Calu3 (cell line): ENCODE measurements at regions not wholly inside any gene's neighbourhood (a gene's known extent, or its start where the extent isn't known, plus 50 kb on each side); places are given as distances from the start of the nearest gene placed in this dataset.
"Not testable (repeated sequence)": the region's sequence is repeated elsewhere in the genome, so short reads cannot be mapped to it uniquely, and the experiment has no call there.

Experiments
- BruUV-seq: library from RNA; stranded (reverse); fragments of 400-500 nt; replicated peaks from 2 replicates; lab custom pipeline; 2021; lab: Mats Ljungman, UMichigan
- CTCF ChIA-PET: fragments of 300-600 bp; sonication (Branson Sonifier 250); formaldehyde crosslinking; loops from one replicate; lab custom pipeline; 2022; ENCODE audit warnings: antibody characterized with exemption; lab: Charles Lee
- DNase-seq: peaks from one replicate; pipeline ENCODE4 v3.0.0; 2022
- H3K27ac Mint-ChIP-seq: one replicate; pipeline ENCODE4 v1.8.0; 2022; ENCODE audit warnings: mixed read lengths; ENCODE audit not compliant: unreplicated experiment
- H3K27me3 Mint-ChIP-seq: one replicate; pipeline ENCODE4 v1.8.0; 2022; ENCODE audit warnings: mixed read lengths; ENCODE audit not compliant: unreplicated experiment
- H3K36me3 Mint-ChIP-seq: one replicate; pipeline ENCODE4 v1.8.0; 2022; ENCODE audit warnings: mild to moderate bottlenecking, moderate library complexity, mixed read lengths; ENCODE audit not compliant: insufficient read depth, unreplicated experiment
- H3K4me1 Mint-ChIP-seq: one replicate; pipeline ENCODE4 v1.8.0; 2022; ENCODE audit warnings: mild to moderate bottlenecking, low read depth, mixed read lengths; ENCODE audit not compliant: unreplicated experiment
- H3K4me3 Mint-ChIP-seq: one replicate; pipeline ENCODE4 v1.8.0; 2022; ENCODE audit warnings: mild to moderate bottlenecking, low read depth, moderate library complexity, mixed read lengths; ENCODE audit not compliant: unreplicated experiment
- H3K9me3 Mint-ChIP-seq: one replicate; pipeline ENCODE4 v1.8.0; 2022; ENCODE audit warnings: low read depth, mixed read lengths; ENCODE audit not compliant: unreplicated experiment
- CTCF ChIP-seq: fragments of 200-600 bp; IDR thresholded peaks from one replicate; pipeline ENCODE4 v1.8.0; 2022; ENCODE audit warnings: antibody characterized with exemption; ENCODE audit not compliant: unreplicated experiment
- intact Hi-C: fragments of 100-400 bp; cut with micrococcal nuclease; formaldehyde crosslinking; loops from one replicate; pipeline ENCODE4 v1.10.0; 2022; ENCODE audit not compliant: unreplicated experiment

- no peak overlapping the region for H3K4me3 Mint-ChIP-seq
- DNase-seq = no peak
- BruUV-seq = no TSS peak
- H3K27me3 Mint-ChIP-seq = peaks cover 60% of the 10 kb centered on the region
- no peaks in the 10 kb centered on the region for H3K4me1 Mint-ChIP-seq
- intact Hi-C loops = no loop called here
- H3K27ac Mint-ChIP-seq = no peak overlapping the region
- H3K9me3 Mint-ChIP-seq = no peaks in the 10 kb centered on the region
- CTCF ChIA-PET = no interaction called here
- H3K36me3 Mint-ChIP-seq = no peaks in the 10 kb centered on the region
- TF ChIP-seq CTCF = no peak
Measured at GRCh38 chr3:124362455-124362854, 367.8 kb upstream of the UMPS start.

GRCh38 chr3:124363476-124363875 is 366.8 kb upstream of the UMPS start:
- H3K27me3 Mint-ChIP-seq = peaks cover 52% of the 10 kb centered on the region
- intact Hi-C loops = no loop called here
- DNase-seq = no peak
- no TSS peak for BruUV-seq
- TF ChIP-seq CTCF = no peak
- CTCF ChIA-PET = no interaction called here
- H3K4me1 Mint-ChIP-seq = no peaks in the 10 kb centered on the region
- H3K27ac Mint-ChIP-seq = no peak overlapping the region
- no peaks in the 10 kb centered on the region for H3K36me3 Mint-ChIP-seq
- no peaks in the 10 kb centered on the region for H3K9me3 Mint-ChIP-seq
- H3K4me3 Mint-ChIP-seq = no peak overlapping the region

- DNase-seq = no peak
- no peaks in the 10 kb centered on the region for H3K36me3 Mint-ChIP-seq
- TF ChIP-seq CTCF = no peak
- intact Hi-C loops = no loop called here
- no TSS peak for BruUV-seq
- H3K9me3 Mint-ChIP-seq = no peaks in the 10 kb centered on the region
- H3K27ac Mint-ChIP-seq = no peak overlapping the region
- H3K27me3 Mint-ChIP-seq = peaks cover 43% of the 10 kb centered on the region
- H3K4me3 Mint-ChIP-seq = no peak overlapping the region
- H3K4me1 Mint-ChIP-seq = no peaks in the 10 kb centered on the region
- CTCF ChIA-PET = no interaction called here
Measured at GRCh38 chr3:124364317-124365020, 365.8 kb upstream of the UMPS start.

GRCh38 chr3:124366655-124367054 is 363.6 kb upstream of the UMPS start:
- intact Hi-C loops, H3K9me3 Mint-ChIP-seq, H3K4me1 Mint-ChIP-seq, H3K27ac Mint-ChIP-seq, DNase-seq, H3K36me3 Mint-ChIP-seq, CTCF ChIA-PET, BruUV-seq, H3K4me3 Mint-ChIP-seq: not testable (repeated sequence)
- H3K27me3 Mint-ChIP-seq = peaks cover 47% of the 10 kb centered on the region

GRCh38 chr3:124372775-124373174 is 357.5 kb upstream of the UMPS start:
- Mint-ChIP-seq H3K27ac (no peak overlapping the region), H3K4me3 (no peak overlapping the region), H3K27me3 (peaks cover 78% of the 10 kb centered on the region), H3K9me3 (no peaks in the 10 kb centered on the region), H3K4me1 (no peaks in the 10 kb centered on the region), H3K36me3 (no peaks in the 10 kb centered on the region)
- CTCF ChIA-PET = no interaction called here
- intact Hi-C loops = no loop called here
- no TSS peak for BruUV-seq
- no peak for TF ChIP-seq CTCF
- no peak for DNase-seq
